SW480 (cell line): ENCODE measurements at regions not wholly inside any gene's neighbourhood (a gene's known extent, or its start where the extent isn't known, plus 50 kb on each side); places are given as distances from the start of the nearest gene placed in this dataset.
A peak's percentile ranks its signal among the peaks of the same experiment; 100 is the strongest.
"Not testable (repeated sequence)": the region's sequence is repeated elsewhere in the genome, so short reads cannot be mapped to it uniquely, and the experiment has no call there.

Source experiments
- DNase-seq: peaks from one replicate; pipeline ENCODE4 v3.0.0-alpha.2; 2016; ENCODE audit warnings: low spot score

DNA sequence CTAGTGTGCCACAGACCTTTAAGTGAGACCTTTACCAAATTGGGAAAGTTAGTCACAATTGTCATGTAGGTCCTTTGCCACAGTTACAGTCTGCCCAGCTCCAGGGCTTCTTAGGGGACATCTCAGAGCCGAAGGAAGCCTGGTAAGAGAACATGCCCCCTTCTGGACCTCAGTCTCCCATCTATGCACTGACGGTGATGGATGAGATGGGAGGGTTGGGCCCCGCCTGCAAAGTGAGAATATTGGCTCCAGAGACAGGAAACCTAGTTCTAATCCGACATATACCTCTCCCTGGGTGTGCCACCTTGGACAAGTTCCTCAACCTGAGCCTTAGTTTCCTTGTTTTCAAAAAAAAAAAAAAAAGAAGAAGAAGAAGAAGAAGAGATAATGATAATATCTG lies 85.1 kb upstream of the NAV2 start:
- DNase-seq: no peak

DNA sequence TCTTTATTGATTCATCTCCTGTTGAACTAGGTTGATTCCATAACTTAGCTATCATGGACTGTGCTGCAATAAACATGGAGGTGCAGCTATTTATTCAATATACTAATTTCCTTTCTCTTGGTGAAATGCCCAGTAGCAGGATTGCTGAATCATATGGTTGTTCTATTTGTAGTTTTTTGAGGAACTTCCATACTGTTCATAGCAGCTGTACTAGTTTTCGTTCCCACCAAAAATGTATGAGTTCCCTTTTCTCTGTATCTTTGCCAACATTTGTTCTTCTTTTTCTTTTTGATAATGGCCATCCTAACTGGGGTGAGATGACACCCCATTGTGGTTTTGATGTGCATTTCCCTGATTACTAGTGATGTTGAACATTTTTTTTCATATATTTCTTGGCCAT lies 87.2 kb upstream of the NAV2 start:
- no peak for DNase-seq

DNA sequence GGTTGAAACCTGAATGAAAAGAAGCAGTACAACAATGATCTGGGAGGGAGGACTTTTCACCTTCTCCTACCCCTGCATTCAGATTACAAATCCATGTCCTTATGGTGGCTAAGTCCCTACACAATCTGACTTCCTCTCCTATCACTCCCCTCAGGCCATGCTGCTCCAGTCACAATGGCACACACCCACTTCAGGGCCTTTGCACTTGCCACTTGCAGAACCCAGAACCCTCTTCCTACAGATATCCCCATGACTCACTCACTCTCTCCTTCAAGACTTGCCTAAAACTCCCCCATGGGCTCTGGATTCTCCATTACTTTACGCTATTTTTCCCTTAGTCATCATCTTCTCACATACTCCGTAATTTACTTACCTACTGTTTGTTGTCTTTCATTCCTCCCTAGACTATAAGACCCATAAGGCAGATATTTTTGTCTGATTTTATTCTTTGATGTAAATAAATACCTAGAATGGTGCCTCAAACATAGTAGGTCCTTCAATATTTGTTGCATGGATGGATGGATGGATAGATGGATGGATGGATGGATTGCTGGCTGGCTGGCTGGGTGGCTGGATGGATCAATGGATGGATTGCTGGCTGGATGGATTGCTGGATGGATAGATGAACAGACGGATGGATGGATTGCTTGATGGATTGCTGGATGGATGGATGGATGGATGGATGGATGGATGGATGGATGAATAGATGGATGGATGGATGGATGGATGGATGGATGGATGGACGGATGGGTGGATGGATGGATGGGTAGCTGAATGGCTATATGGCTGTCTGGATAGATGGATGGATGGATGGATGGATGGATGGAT lies 94.7 kb upstream of the NAV2 start:
- no peak for DNase-seq

DNA sequence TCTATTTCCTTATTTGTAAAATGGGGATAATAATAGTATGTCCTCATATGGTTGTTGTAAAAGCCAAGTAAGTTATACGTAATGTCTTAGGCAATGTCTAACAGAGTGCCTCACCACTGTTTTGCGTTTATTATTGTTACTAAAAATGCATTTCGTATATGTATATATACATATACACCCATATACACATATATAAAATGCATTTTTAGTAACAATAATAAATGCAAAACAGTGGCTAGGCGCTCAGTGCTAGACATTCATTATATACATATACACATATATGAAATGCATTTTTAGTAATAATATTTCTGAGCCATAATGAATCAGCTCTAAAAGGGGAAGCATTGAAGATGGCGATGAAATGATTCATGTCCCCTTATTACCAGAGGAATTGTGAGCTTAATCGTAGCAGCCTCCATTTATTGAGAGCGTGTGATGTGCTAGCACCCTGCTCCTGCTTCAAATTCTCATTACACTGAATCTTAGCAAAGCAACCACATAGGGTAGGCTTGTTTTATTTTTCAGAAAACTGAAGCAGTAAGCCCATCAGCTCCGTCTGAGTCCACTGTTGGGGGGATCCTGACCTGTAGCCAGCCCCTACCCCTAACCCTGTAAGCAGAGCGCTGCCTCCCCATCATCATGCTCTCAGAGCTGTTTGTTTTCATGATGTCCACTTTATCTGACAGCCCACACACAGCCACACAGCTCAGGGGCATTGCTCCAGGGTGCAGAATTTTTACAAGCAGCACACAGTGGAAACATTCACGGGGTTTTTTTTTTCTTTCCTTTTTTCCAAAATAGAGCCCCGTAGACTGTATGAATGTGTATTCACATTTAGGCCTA lies 97.1 kb upstream of the NAV2 start:
- no peak for DNase-seq

DNA sequence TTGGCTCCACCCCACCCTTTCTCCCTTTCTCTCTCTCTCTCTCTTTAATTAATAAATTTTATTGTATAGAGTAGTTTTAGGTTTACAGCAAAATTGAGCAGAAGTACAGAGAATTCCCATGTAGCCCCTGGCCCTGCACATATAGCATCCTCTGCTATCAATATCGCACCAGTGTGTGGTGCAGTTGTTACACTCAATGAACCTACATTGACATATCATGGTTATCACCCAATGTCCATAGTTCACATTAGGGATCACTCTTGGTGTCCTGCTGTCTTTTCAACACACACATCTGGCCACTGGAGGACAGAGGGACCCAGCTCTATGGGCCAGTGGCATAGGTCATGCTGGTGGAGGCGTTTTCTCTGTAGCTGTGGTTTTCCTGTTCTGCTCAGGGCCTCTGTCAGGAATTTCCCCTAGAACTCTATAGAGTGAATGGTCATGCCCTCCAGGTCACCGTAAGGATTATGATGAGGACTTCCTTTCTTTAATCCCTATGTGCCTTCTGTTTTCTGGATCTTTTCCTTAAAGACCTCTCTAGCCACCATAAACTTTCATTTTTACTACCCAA lies 98.2 kb upstream of the NAV2 start:
- peak; percentile 9 for DNase-seq

DNA sequence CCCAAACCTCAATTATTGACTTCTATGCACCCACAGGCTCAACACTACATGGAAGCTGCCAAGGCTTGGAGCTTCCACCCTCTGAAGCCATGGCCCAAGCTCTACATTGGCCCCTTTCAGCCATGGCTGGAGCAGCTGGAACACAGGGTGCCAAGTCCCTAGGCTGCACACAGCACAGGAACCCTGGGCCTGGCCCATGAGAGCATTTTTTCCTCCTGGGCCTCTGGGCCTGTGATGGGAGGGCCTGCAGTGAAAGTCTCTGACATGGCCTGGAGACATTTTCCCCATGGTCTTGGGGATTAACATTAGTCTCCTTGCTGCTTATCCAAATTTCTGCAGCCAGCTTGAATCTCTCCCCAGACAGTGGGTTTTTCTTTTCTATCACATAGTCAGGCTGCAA lies 100.6 kb upstream of the NAV2 start:
- not testable (repeated sequence) for DNase-seq

- no peak for DNase-seq
Measured at GRCh38 chr11:19607656-19608360, 104.8 kb upstream of the NAV2 start.

DNA sequence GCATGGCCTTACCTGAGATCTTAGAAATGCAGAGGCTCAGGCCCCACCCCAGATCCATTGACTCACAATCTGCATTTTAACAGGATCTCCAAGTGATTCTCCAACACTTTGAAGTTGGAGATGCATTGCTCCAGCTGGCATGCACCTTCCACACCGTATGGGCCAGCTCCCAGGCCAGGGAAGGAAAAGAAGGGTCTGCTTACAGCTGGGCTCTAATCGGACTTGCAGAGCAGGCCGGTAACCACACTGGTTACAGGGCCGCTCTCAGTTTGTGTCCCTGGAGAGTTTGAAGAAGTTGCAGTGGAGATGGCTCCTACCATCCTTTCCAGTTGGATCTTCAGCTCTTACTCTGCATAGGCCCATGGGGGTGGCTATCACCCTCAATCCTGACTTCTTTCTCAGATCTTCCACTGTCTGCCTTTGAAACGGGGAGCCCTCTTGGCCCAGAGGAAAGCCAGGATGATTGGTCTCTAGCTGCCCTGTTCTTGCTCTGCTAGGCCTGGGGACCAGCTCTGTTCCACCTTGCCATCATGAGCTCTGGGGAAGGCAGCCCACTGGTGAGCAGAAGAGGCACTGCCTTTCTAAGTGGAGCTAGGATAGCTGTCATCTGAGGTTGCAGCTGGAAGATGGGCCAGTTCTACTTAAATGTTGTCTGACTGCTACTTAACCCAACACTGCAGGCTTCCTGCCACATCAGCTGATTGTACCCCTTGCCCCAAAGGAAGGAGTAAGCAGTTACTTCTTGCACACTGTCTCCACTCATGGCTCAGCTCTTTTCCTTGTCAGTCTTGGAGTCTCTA lies 105.6 kb upstream of the NAV2 start:
- DNase-seq: no peak

DNA sequence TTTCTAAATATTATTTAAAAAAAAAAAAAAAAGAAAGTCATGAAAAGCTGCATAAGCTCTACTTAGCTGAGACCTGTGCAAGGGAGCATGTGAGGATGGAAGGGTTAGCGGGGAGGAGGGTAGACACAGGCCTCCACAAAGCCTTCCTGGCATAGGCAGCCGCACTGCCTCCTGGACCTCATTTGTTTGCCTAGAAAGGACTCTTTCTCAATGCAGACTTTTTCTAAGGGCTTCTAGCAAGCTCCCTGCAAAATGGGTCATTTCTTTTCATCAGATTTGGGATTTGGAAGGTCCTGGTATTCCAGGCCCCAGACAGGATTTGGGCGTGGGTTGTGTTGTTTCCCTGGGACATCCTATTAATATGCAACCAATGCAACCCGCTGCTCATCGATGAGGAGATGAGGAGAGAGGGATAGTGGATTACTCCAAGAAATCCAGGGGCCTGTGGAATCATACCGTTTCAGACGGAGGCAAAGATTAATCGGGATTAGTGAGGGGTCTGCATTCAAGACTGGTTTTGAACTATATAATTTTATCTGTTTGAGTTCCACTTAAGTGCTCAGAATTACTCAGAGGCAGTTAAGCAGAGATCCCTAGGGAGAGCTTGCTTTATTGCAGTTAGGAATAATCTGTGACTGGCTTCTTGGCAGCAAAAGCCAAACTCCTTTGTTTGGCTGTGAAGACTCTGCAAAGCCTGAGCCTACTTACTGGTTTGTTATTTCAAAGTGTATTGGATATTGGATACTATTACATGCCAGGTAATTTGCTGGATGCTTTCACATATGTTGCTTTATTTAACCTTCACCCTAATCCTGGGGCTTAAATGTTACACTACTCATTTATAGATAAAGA lies 106.9 kb upstream of the NAV2 start:
- no peak for DNase-seq

DNA sequence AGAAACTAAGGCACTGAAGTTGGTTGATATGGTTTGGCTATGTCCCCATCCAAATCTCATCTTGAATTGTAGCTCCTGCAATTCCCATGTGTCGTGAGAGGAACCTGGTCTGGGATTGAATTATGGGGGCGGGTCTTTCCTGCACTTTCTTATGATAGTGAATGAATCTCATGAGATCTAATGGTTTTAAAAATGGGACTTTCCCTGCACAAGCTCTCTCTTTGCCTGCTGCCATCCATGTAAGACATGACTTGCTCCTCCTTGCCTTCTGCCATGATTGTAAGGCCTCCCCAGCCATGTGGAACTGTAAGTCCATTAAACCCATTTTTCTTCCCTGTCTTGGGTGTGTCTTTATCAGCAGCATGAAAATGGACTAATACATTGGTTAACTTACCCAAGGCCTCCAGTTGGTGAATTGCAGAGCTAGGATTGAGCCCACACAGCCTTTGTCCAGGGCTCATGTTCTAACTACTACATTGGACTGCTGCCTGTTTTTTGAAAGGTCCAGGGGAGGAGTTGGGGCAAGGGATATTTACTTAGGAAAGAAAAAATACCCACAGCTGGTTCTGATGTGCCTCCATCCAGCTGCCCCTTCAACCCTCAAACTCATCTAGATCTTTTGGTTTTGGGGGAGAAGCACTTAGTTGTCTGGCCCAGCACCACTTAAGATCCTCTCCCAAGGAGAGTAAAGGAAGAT lies 107.8 kb upstream of the NAV2 start:
- DNase-seq: no peak

DNA sequence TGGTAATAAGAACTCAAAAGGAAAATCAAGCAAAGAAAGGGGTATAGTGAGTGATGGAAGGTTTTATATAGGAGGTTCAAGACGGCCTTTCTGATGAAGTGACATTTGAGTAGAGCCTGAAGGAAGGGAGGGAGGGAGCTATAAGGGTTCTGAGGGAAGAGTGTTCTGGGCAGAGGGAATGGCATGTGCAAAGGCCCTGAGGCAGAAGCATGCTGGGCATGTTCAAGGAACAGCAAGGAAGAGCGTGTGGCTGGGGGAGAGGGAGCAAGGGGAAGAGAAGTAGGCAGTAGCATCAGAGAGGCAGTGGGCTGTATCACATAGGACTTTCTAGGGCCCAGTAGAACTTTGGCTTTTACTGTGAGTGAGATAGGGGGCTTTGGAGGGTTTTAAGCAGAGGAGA lies 108.9 kb upstream of the NAV2 start:
- DNase-seq: no peak

DNA sequence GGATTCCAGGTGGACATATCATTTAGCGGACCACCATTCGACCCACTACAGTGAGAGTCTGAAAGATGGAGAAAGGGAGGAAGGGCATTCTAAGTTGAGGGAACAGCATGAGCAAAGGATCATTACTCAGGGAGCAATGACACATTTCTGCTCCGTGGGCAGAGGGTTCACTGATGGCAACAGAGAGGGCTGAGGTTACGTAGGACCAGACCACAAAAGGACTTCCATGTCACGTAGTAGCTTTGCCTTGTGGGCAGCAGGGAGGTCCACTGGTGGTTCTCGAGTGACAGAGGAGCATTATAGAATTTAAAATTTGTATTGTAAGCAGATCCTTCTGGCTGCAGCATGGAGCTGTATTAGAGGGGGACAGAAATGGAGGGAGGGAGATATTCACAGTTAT lies 109.7 kb upstream of the NAV2 start:
- DNase-seq: no peak

DNA sequence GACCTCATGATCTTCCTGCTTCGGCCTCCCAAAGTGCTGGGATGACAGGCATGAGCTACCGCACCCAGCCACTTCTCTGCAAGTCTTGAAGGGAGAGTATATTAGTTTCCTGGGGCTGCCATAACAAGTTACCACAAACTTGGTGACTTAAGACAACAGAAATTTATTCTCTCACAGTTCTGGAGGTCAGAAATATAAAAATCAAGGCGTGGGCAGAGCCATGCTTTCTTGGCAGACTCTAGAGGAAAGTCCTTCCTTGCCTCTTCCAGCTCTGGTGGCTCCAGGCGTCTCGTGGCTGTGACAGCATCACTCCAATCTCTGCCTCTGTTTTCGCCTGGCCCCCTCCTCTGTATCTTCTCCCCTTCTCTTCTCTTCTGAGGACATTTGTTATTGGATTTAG lies 110.2 kb upstream of the NAV2 start:
- no peak for DNase-seq

GRCh38 chr11:19601235-19601634 lies 111.4 kb upstream of the NAV2 start:
- no peak for DNase-seq

- DNase-seq: no peak
Measured at GRCh38 chr11:19599681-19600080, 113.0 kb upstream of the NAV2 start.

GRCh38 chr11:19598876-19599486 lies 113.7 kb upstream of the NAV2 start:
- no peak for DNase-seq

DNA sequence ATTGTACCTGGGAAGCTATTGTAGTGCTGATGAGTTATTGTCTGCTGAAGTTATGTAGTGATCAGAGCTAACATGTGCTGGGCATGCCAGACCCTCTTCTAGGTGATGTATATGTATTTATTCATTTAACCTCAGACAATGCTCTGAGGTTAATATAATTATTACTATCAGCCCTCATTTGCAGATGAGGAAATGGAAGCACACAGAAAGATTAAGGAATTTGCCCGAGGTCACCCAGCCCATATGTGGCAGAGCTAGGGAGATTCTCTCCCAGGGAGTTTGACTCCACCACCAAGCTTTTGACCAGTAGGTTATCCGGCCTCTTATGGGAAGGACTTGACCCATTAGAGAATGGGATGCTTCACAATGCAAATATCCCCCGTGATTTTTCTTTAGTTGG lies 114.2 kb upstream of the NAV2 start:
- no peak for DNase-seq

DNA sequence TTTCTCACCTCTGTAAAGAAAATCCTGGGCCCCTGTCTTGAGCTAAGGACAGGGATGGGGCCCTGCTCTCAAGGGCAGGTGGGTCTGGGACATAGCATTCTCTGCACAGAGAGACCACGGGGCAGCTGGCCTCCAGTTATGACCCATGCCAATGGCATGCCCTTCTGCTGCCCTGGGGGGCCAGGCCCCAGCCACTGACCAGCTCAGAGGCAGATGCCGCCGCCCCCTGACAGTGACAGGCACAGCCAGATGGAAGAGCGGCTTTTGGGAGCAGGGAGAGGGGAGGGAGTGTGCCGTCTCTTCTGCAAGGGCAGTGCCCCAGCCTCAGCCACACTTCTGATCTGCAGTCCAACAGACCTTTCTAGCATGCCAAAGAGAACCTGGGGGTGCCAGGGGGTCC lies 114.8 kb upstream of the NAV2 start:
- no peak for DNase-seq

DNA sequence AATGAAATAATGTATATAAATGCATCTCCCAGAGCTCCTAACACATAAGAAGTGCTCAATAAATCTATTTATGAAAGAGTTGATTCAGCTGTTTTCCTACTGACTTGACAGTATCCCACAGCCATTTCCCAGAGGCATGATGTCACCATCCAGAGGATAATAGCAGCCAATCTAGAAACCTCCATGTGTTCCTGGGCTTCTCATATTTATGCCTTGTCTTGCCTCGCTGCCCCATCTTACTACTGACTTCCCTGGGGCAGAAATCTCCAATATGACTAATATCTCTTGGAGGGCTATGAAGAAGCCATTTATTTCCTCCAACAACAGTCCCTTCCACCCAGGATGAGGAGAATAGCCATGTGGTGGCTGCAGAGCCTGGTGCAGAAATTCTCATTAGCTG lies 115.4 kb upstream of the NAV2 start:
- no peak for DNase-seq
